NCI-H510A (cell line): ENCODE measurements at regions not wholly inside any gene's neighbourhood (a gene's known extent, or its start where the extent isn't known, plus 50 kb on each side); places are given as distances from the start of the nearest gene placed in this dataset.
"Not testable (repeated sequence)": the region's sequence is repeated elsewhere in the genome, so short reads cannot be mapped to it uniquely, and the experiment has no call there.

Source experiments
- DNase-seq: peaks from one replicate; lab custom pipeline; 2025; lab: John Stamatoyannopoulos, UW

- DNase-seq, result no peak
These were observed 72.1 kb upstream of the GRB10 start for GRCh38 chr7:50854831-50855230.

- no peak for DNase-seq
These were observed 71.6 kb upstream of the GRB10 start for GRCh38 chr7:50854247-50854646.

- DNase-seq, result no peak
These were observed 70.6 kb upstream of the GRB10 start for GRCh38 chr7:50853311-50853710.

DNA sequence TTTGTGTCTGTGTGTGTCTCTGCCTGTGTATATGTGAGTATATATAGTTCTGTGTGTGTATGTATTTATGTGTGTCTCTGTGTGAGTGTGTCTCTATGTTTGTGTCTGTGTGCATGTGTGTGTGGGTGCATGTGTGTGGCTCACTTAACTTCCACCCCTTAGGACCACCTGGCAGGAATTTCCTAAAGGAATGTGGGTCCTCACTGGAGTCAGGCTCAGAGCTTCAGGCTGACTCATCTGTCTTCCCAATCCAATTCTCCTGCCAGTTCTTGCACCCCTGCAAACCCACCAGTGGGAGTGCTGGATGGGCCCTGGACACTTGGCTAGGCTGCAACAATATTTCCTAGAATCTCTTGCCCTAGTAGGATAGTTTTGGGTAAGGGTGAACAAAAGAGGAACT lies 70.2 kb upstream of the GRB10 start:
- no peak for DNase-seq

GRCh38 chr7:50851891-50852290 lies 69.2 kb upstream of the GRB10 start:
- peak; percentile 22 for DNase-seq

DNA sequence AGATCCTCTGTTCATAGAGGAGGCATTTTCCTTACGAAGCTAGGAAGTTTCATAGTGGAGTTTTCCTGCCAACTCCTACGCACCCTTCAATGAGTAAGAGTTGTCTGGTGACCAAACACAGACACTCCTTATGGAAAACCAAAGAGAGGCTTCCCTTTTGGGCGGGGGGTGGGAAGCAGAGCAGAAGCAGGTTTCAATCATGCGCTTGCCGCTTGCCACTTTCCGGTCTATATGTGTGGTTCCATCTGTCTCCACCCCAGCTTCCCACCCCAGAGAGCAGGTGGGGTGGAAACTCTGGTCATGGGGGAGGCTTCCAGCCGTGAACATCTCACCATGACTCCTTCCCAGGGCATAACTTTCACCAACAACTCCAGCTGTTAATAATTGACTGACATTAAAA lies 68.8 kb upstream of the GRB10 start:
- DNase-seq, result no peak

- no peak for DNase-seq
These were observed 67.3 kb upstream of the GRB10 start for GRCh38 chr7:50849991-50850390.

GRCh38 chr7:50848203-50848602 lies 65.5 kb upstream of the GRB10 start:
- DNase-seq, result no peak

GRCh38 chr7:50844861-50845260 lies 62.2 kb upstream of the GRB10 start:
- DNase-seq, result not testable (repeated sequence)

GRCh38 chr7:50842041-50842440 lies 59.3 kb upstream of the GRB10 start:
- no peak for DNase-seq

DNA sequence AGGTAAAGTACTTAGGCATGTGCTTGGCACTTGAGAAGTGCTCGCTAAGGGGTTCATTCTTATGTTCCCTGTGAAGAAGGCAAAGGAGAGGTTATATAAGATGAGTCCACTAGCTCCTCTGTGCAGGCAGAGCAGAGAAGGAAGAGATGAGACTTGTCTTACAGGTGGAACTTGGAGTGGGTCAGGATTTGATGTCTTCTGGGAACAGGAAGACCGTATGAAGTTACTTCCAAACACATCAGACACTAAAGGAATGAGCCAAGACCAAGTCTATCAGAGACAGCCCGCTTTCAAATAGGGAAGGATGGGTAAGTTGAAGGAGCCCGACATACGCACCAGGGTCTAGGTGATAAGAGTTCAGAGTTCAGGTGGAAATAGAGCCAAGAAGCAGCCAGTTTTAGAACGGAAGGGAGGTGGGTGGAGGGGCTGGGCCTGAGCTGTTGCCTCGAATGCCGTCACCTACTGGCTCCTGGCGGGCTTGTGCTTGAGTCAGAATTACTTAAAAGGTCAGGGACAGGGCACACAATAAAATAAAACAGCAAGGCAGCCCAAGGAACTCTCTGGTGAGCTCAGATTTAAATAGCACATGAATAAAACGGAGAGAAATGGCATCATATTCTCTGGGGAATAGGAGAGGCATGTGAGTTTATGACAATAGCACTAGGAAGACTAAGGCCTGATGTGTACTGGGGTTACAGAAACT lies 56.1 kb upstream of the GRB10 start:
- no peak for DNase-seq

DNA sequence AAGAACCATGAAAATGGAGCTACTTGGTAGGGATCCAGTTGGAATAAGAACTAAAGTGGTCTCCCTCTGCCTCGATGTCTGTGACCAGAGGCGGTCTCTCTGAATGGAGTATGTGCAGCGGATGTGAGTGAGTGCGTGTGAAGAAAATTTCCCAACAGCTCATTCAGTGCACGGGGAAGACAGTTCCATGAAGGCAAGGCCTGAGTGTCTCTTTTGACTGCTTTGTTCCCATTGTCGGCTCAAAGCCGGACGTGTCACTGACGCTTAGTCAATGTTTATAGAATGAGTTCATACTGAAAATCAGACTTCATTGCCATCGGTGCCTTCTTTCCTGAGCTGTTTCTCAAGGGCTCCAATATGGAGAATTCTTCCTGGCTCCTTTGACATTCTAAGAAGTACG lies 55.3 kb upstream of the GRB10 start:
- DNase-seq, result no peak

GRCh38 chr7:50836646-50837045 lies 54.0 kb upstream of the GRB10 start:
- no peak for DNase-seq

- DNase-seq, result no peak
These were observed 52.5 kb upstream of the GRB10 start for GRCh38 chr7:50835156-50835555.

- DNase-seq, result no peak
These were observed 52.0 kb upstream of the GRB10 start for GRCh38 chr7:50834679-50835078.

- no peak for DNase-seq
These were observed 51.4 kb upstream of the GRB10 start for GRCh38 chr7:50834031-50834535.

DNA sequence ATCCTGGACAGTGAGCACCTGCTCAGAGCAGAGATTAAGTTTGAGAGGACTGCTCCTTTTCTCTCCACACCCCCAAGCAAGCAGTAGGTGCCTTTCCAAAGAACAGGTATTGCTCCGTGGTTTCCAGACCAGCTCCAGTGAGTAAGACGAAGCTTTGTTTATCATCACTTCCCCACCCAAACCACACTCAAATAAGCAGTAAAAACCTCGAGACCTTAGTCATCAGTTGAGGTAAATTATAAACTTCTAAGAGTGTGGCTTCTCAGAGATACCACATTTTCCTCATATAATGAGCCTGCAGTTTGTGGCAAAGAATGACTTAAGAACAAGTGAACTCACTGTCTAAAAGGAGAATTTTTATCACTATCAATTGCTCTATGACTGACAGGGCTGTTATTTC lies 50.0 kb upstream of the GRB10 start:
- DNase-seq, result no peak
